ENCODE measurements at regions not wholly inside any gene's neighbourhood (a gene's known extent, or its start where the extent isn't known, plus 50 kb on each side); places are given as distances from the start of the nearest gene placed in this dataset.

GRCh38 chr22:48118654-48119053, 1356.2 kb downstream of the TBC1D22A start:
- WGBS, 3 donors: 76 to 77% (median 77%) methylated on average over 7 of the region's 7 CpGs
- Histone ChIP-seq H3K4me1 (no peaks in the 10 kb centered on the region), H3K27ac (no peak overlapping the region), H3K4me3 (no peak overlapping the region), H3K9me3 (peaks cover 5% of the 10 kb centered on the region), H3K36me3 (ENCODE audit: insufficient read depth in 1 of 2, low read depth in 1 of 2) (no peaks in the 10 kb centered on the region), H3K27me3 (ENCODE audit: insufficient read depth in 3 of 3, low read length in 2 of 3) (peaks cover 0 to 2% (median 0%) of the 10 kb centered on the region in 3 donors)
- ATAC-seq (no peak), DNase-seq (no peak)
- intact Hi-C loops (cut with DNase I): no loop called here
- TF ChIP-seq CTCF (IDR thresholded peaks at IDR 0.05): no peak

GRCh38 chr22:48116871-48117270, 1354.4 kb downstream of the TBC1D22A start:
- ATAC-seq (no peak), DNase-seq (no peak)
- Histone ChIP-seq H3K9me3 (peaks cover 4% of the 10 kb centered on the region), H3K27ac (no peak overlapping the region), H3K27me3 (ENCODE audit: insufficient read depth in 3 of 3, low read length in 2 of 3) (peaks cover 0 to 2% (median 0%) of the 10 kb centered on the region in 3 donors), H3K4me1 (no peaks in the 10 kb centered on the region), H3K36me3 (ENCODE audit: insufficient read depth in 1 of 2, low read depth in 1 of 2) (no peaks in the 10 kb centered on the region), H3K4me3 (no peak overlapping the region)
- TF ChIP-seq CTCF (IDR thresholded peaks at IDR 0.05): no peak
- intact Hi-C loops (cut with DNase I): no loop called here
- 55 to 61% (median 59%) methylated on average over 4 of the region's 4 CpGs for WGBS, 3 donors

- Histone ChIP-seq H3K36me3 (ENCODE audit: insufficient read depth in 1 of 2, low read depth in 1 of 2) (no peaks in the 10 kb centered on the region), H3K27ac (no peak overlapping the region), H3K27me3 (ENCODE audit: insufficient read depth in 3 of 3, low read length in 2 of 3) (no peaks in the 10 kb centered on the region), H3K4me3 (no peak overlapping the region), H3K9me3 (peaks cover 4% of the 10 kb centered on the region), H3K4me1 (no peaks in the 10 kb centered on the region)
- 57 to 75% (median 66%) methylated on average over 8 of the region's 8 CpGs for WGBS, 3 donors
- DNase-seq (no peak), ATAC-seq (no peak)
- no peak for TF ChIP-seq CTCF (IDR thresholded peaks at IDR 0.05)
- intact Hi-C loops (cut with DNase I): no loop called here
Observed at GRCh38 chr22:48112687-48113521, 1350.5 kb downstream of the TBC1D22A start.

- no peak overlapping the region for H3K4me3 ChIP-seq
- peaks cover 0 to 7% (median 0%) of the 10 kb centered on the region in 3 donors for H3K27me3 ChIP-seq (ENCODE audit: insufficient read depth in 3 of 3, low read length in 2 of 3)
- TF ChIP-seq CTCF (IDR thresholded peaks at IDR 0.05): no peak
- no peaks in the 10 kb centered on the region for H3K9me3 ChIP-seq
- intact Hi-C loops (cut with DNase I): no loop called here
- ATAC-seq (no peak), DNase-seq (no peak)
- no peaks in the 10 kb centered on the region for H3K4me1 ChIP-seq
- H3K36me3 ChIP-seq (ENCODE audit: insufficient read depth in 1 of 2, low read depth in 1 of 2): no peaks in the 10 kb centered on the region
- 82 to 90% (median 84%) methylated on average over 6 of the region's 6 CpGs for WGBS, 3 donors
- H3K27ac ChIP-seq: no peak overlapping the region
Observed at GRCh38 chr22:48106715-48107259, 1344.3 kb downstream of the TBC1D22A start.

Data from psoas muscle (tissue), 7 donors.